ENCODE measurements at regions not wholly inside any gene's neighbourhood (a gene's known extent, or its start where the extent isn't known, plus 50 kb on each side); places are given as distances from the start of the nearest gene placed in this dataset.

DNA sequence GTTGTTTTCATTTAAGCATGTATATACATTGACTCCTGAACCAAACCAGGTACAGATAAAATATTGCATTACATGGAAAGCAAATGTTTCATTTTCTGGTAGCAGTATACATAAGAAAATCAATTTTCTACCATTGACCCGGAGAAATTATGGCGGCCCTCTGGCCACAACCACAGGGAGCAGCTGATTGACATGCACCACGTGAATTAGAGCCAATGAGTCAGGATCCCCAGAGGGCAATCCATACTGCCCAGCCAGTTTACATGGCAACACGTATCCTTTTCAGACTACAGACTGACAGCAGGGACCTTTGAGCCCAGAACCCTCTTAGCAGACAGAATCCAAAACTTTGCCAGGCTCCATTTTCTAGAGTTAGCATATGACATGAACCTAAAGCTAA lies 272.2 kb upstream of the NEBL start:
- 80% methylated on average over 3 of the region's 4 CpGs for WGBS (ENCODE audit: insufficient coverage)
- peaks cover 23% of the 10 kb centered on the region for H3K27me3 ChIP-seq (ENCODE audit: control insufficient read depth, insufficient read depth, low read length)
- no peak overlapping the region for H3K27ac ChIP-seq (ENCODE audit: low read length)
- H3K9me3 ChIP-seq (replicated peaks; ENCODE audit: control insufficient read depth, low read depth, low read length), result no peaks in the 10 kb centered on the region
- no peak overlapping the region for H3K4me3 ChIP-seq (ENCODE audit: low read length)
- no peak for DNase-seq
- H3K4me1 ChIP-seq (ENCODE audit: control insufficient read depth, insufficient read depth, low read length), result peaks cover 10% of the 10 kb centered on the region
- H3K36me3 ChIP-seq (ENCODE audit: control insufficient read depth, insufficient read depth, low read length), result no peaks in the 10 kb centered on the region

DNA sequence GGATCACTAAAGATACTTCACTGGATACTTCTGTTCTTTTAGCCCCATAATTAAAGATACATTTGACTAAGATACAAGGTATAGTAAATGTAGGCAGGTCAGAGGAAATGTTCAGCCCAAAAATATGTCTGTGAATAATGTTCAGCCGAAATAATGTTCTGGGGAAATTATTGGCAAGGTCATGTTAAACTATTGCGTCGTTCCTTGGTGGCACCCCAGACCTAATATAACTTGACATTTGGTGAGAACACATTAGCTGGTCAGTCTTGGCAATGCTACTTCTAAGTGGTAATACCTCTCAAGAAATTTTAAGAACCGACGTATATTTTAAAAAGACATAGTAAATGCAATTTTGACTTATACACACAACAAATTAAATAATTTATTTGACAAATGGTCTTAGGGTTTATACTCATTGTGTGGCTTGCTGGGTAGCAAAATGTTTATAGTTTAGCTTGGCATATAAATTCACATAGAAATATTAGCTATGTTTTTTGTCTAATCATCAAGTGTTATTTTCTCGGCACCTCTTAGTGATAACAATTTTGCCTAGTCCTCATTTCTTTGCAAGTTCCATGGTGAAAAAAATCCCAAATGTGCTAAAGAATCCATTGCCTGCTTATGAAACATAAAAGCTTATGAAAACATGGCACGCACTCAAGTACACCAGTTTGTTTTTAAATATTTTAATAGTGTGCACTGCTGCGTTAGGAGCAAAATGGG lies 270.3 kb upstream of the NEBL start:
- peaks cover 8% of the 10 kb centered on the region for H3K27me3 ChIP-seq (ENCODE audit: control insufficient read depth, insufficient read depth, low read length)
- DNase-seq, result no peak
- 96% methylated on average over 3 of the region's 8 CpGs for WGBS (ENCODE audit: insufficient coverage)
- H3K4me3 ChIP-seq (ENCODE audit: low read length), result no peak overlapping the region
- H3K36me3 ChIP-seq (ENCODE audit: control insufficient read depth, insufficient read depth, low read length), result no peaks in the 10 kb centered on the region
- no peaks in the 10 kb centered on the region for H3K9me3 ChIP-seq (replicated peaks; ENCODE audit: control insufficient read depth, low read depth, low read length)
- H3K27ac ChIP-seq (ENCODE audit: low read length), result no peak overlapping the region
- no peaks in the 10 kb centered on the region for H3K4me1 ChIP-seq (ENCODE audit: control insufficient read depth, insufficient read depth, low read length)

DNA sequence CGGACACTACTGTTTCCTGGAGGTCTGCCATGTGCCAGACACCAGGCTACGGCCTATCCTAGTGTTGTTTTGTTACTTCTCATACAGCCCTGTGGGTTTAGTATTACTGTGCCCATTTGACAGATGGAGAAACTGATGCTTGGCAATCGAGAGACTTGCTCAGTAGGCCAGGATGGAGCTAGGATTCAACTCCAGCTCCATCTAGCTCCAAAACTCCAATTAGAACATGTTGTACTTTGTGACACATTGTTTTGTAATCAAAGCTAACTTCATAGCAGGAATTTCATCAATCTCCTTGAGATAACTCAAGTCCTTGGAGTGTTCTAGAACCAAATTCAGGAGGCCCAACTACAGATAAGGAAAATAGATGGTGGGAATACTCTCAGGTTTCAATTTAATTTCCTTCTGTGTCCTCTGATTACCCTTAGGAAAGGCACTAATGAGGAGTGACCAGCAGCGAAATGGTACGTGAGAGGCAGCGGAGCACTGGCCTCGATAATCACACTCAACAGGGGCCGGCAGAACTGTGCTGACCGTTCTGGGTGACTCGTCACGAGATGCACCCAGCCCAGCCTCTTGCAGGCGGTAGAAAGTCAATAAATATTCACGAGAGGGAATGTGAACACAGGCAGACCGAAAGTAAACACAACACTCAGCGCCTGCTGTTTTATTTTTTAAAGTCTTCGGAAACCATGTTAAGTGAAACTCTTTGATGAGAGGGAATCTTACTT lies 269.6 kb upstream of the NEBL start:
- DNase-seq, result no peak
- H3K27me3 ChIP-seq (ENCODE audit: control insufficient read depth, insufficient read depth, low read length), result peaks cover 5% of the 10 kb centered on the region
- no peak overlapping the region for H3K4me3 ChIP-seq (ENCODE audit: low read length)
- 76% methylated on average over 11 of the region's 16 CpGs for WGBS (ENCODE audit: insufficient coverage)
- no peaks in the 10 kb centered on the region for H3K4me1 ChIP-seq (ENCODE audit: control insufficient read depth, insufficient read depth, low read length)
- H3K36me3 ChIP-seq (ENCODE audit: control insufficient read depth, insufficient read depth, low read length), result no peaks in the 10 kb centered on the region
- H3K27ac ChIP-seq (ENCODE audit: low read length), result no peak overlapping the region
- no peaks in the 10 kb centered on the region for H3K9me3 ChIP-seq (replicated peaks; ENCODE audit: control insufficient read depth, low read depth, low read length)

DNA sequence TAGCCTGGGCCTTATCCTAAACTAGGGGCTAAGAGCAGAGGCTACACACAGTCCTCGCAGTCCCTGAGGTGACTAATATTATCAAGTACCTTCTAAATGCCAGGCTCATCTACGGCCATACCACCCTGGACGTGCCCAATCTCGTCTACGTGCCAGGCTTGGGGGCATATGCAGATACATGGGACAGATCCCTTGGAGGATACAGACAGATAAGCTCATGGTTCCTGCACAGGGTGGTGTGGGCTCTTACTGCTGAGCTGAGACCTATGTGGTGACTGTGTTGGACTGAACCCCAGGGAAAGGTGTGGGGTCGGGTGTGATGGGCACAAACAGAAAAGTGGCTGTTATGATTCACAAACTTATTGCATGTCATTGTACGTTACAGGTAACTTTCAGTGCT lies 268.4 kb upstream of the NEBL start:
- WGBS (ENCODE audit: insufficient coverage), result 86% methylated on average over 6 of the region's 7 CpGs
- H3K4me1 ChIP-seq (ENCODE audit: control insufficient read depth, insufficient read depth, low read length), result no peaks in the 10 kb centered on the region
- no peak for DNase-seq
- H3K27me3 ChIP-seq (ENCODE audit: control insufficient read depth, insufficient read depth, low read length), result peaks cover 3% of the 10 kb centered on the region
- no peak overlapping the region for H3K4me3 ChIP-seq (ENCODE audit: low read length)
- no peaks in the 10 kb centered on the region for H3K36me3 ChIP-seq (ENCODE audit: control insufficient read depth, insufficient read depth, low read length)
- H3K9me3 ChIP-seq (replicated peaks; ENCODE audit: control insufficient read depth, low read depth, low read length), result no peaks in the 10 kb centered on the region
- no peak overlapping the region for H3K27ac ChIP-seq (ENCODE audit: low read length)

GRCh38 chr10:21164687-21165086 lies 267.6 kb upstream of the NEBL start:
- DNase-seq, result no peak

DNA sequence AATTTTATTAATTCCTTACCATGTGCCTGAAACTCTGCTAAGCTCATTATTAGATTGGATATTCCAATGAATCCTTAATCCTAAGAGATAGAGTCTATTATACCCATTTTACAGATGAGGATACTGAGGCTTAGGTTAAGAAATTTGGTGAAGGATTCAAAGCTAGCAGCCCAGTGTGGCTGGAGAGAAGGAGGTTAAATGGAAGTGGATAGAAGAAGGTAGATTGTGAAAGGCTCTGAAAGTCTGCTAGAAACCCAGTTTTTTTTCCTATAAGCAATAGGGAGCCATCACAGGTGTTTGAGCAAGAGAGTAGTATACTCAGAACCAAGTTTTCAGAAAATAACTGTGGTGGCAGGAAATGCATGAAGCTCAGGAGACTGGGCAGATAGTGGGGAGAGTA lies 265.8 kb upstream of the NEBL start:
- Histone ChIP-seq H3K4me1 (ENCODE audit: control insufficient read depth, insufficient read depth, low read length) (no peaks in the 10 kb centered on the region), H3K4me3 (ENCODE audit: low read length) (no peak overlapping the region), H3K36me3 (ENCODE audit: control insufficient read depth, insufficient read depth, low read length) (no peaks in the 10 kb centered on the region), H3K9me3 (replicated peaks; ENCODE audit: control insufficient read depth, low read depth, low read length) (no peaks in the 10 kb centered on the region), H3K27ac (ENCODE audit: low read length) (no peak overlapping the region), H3K27me3 (ENCODE audit: control insufficient read depth, insufficient read depth, low read length) (no peaks in the 10 kb centered on the region)
- DNase-seq, result no peak

More at GRCh38 chr10:21164687-21165086, 267.6 kb upstream of the NEBL start:
- 64% methylated on average over 2 of the region's 3 CpGs for WGBS (ENCODE audit: insufficient coverage)
- Histone ChIP-seq H3K9me3 (replicated peaks; ENCODE audit: control insufficient read depth, low read depth, low read length) (no peaks in the 10 kb centered on the region), H3K27me3 (ENCODE audit: control insufficient read depth, insufficient read depth, low read length) (no peaks in the 10 kb centered on the region), H3K4me3 (ENCODE audit: low read length) (no peak overlapping the region), H3K4me1 (ENCODE audit: control insufficient read depth, insufficient read depth, low read length) (no peaks in the 10 kb centered on the region), H3K36me3 (ENCODE audit: control insufficient read depth, insufficient read depth, low read length) (no peaks in the 10 kb centered on the region), H3K27ac (ENCODE audit: low read length) (no peak overlapping the region)

GRCh38 chr10:21161647-21162046 lies 264.5 kb upstream of the NEBL start:
- no peaks in the 10 kb centered on the region for H3K27me3 ChIP-seq (ENCODE audit: control insufficient read depth, insufficient read depth, low read length)
- no peaks in the 10 kb centered on the region for H3K4me1 ChIP-seq (ENCODE audit: control insufficient read depth, insufficient read depth, low read length)
- no peaks in the 10 kb centered on the region for H3K36me3 ChIP-seq (ENCODE audit: control insufficient read depth, insufficient read depth, low read length)
- H3K9me3 ChIP-seq (replicated peaks; ENCODE audit: control insufficient read depth, low read depth, low read length), result no peaks in the 10 kb centered on the region
- no peak overlapping the region for H3K4me3 ChIP-seq (ENCODE audit: low read length)
- no peak overlapping the region for H3K27ac ChIP-seq (ENCODE audit: low read length)
- DNase-seq, result no peak
- no CpG with 5 or more reads among the region's 2 CpGs for WGBS (ENCODE audit: insufficient coverage)

- Histone ChIP-seq H3K27me3 (ENCODE audit: control insufficient read depth, insufficient read depth, low read length) (no peaks in the 10 kb centered on the region), H3K9me3 (replicated peaks; ENCODE audit: control insufficient read depth, low read depth, low read length) (no peaks in the 10 kb centered on the region), H3K4me3 (ENCODE audit: low read length) (no peak overlapping the region), H3K27ac (ENCODE audit: low read length) (no peak overlapping the region), H3K36me3 (ENCODE audit: control insufficient read depth, insufficient read depth, low read length) (no peaks in the 10 kb centered on the region), H3K4me1 (ENCODE audit: control insufficient read depth, insufficient read depth, low read length) (no peaks in the 10 kb centered on the region)
- no peak for DNase-seq
- 80% methylated on average over 1 of the region's 5 CpGs for WGBS (ENCODE audit: insufficient coverage)
These were observed 264.0 kb upstream of the NEBL start for GRCh38 chr10:21161090-21161625.

GRCh38 chr10:21160116-21160515 lies 263.0 kb upstream of the NEBL start:
- no peaks in the 10 kb centered on the region for H3K4me1 ChIP-seq (ENCODE audit: control insufficient read depth, insufficient read depth, low read length)
- 14% methylated on average over 1 of the region's 4 CpGs for WGBS (ENCODE audit: insufficient coverage)
- no peak overlapping the region for H3K4me3 ChIP-seq (ENCODE audit: low read length)
- no peak overlapping the region for H3K27ac ChIP-seq (ENCODE audit: low read length)
- DNase-seq, result no peak
- H3K36me3 ChIP-seq (ENCODE audit: control insufficient read depth, insufficient read depth, low read length), result no peaks in the 10 kb centered on the region
- no peaks in the 10 kb centered on the region for H3K9me3 ChIP-seq (replicated peaks; ENCODE audit: control insufficient read depth, low read depth, low read length)
- no peaks in the 10 kb centered on the region for H3K27me3 ChIP-seq (ENCODE audit: control insufficient read depth, insufficient read depth, low read length)

GRCh38 chr10:21159669-21160068 lies 262.6 kb upstream of the NEBL start:
- Histone ChIP-seq H3K27ac (ENCODE audit: low read length) (no peak overlapping the region), H3K36me3 (ENCODE audit: control insufficient read depth, insufficient read depth, low read length) (no peaks in the 10 kb centered on the region), H3K4me1 (ENCODE audit: control insufficient read depth, insufficient read depth, low read length) (no peaks in the 10 kb centered on the region), H3K9me3 (replicated peaks; ENCODE audit: control insufficient read depth, low read depth, low read length) (no peaks in the 10 kb centered on the region), H3K27me3 (ENCODE audit: control insufficient read depth, insufficient read depth, low read length) (no peaks in the 10 kb centered on the region), H3K4me3 (ENCODE audit: low read length) (no peak overlapping the region)
- 88% methylated on average over 1 of the region's 4 CpGs for WGBS (ENCODE audit: insufficient coverage)
- no peak for DNase-seq
